ENCODE measurements at regions not wholly inside any gene's neighbourhood (a gene's known extent, or its start where the extent isn't known, plus 50 kb on each side); places are given as distances from the start of the nearest gene placed in this dataset.

GRCh38 chr5:73298251-73298771 is 125.3 kb downstream of the TMEM174 start:
- TF ChIP-seq CTCF (IDR thresholded peaks at IDR 0.05), result no peak
- TF ChIP-seq EP300 (IDR thresholded peaks at IDR 0.05), result no peak
- no peak for TF ChIP-seq POLR2A (IDR thresholded peaks at IDR 0.05)

Measured in ovary (tissue), 3 donors.